Activated CD4-positive, alpha-beta T cell treated with anti-CD3 and anti-CD28 coated beads, Interleukin-2, amount 50 U/mL, for 24 hours (primary cell): ENCODE measurements at regions not wholly inside any gene's neighbourhood (a gene's known extent, or its start where the extent isn't known, plus 50 kb on each side); places are given as distances from the start of the nearest gene placed in this dataset.
"Not testable (repeated sequence)": the region's sequence is repeated elsewhere in the genome, so short reads cannot be mapped to it uniquely, and the experiment has no call there.

Experiments used
- DNase-seq, 2 donors: peaks; one replicate each; pipeline ENCODE4 v3.0.0-alpha.2; 2020; ENCODE audit warnings: low read depth in 1 of 2, low spot score in 1 of 2

DNA sequence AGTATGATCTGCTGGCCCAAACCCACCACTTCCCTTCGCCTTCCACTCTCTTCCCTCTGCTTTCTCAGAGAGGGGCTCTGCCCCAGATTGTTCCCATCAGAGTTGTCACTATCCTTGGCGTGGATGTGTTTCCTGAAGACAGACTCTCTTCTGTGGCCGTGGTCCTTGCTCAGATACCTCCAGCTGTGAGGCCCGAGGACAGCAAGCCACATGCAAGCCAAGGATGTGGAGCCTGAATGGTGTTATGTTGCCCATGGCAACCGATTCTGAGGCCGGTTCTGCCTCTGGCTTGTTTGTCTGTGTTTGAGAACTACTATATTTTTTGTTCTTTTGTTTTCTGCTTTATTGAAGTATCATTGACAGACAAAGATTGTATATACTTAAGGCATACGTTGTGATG, 247.4 kb upstream of the PODXL start:
- DNase-seq = no peak

DNA sequence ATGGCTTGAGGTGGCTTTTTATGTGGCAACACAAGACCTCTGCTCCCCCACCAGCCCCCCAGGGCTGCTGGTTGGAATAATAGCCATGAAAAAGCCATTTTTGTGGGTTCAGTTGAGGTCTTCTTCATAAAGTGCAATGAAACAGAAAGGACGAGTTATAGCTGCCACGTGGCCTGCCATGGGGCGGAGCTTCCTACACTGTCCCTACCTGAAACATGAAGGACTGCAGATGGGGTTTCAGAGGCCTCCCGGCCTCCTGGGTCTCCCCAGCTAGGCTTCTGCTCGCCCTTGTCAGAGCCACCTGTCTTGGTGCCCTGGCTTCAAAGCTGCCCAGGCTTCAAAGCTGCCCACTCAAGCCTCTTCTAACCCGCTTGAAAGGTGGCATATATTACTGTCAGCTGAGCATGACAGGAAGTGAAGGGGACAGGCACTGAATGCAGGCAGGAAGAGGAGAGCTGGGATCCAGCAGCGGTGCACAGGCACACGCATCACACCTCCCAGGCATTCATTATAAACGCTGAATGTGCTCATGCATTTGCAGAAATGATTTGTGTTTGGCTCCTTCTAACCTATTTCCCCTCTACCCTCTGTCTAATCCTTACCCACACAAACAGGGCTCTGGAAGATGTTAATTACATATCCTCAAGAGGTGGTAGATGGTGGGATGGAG, 245.9 kb upstream of the PODXL start:
- no peak for DNase-seq

DNA sequence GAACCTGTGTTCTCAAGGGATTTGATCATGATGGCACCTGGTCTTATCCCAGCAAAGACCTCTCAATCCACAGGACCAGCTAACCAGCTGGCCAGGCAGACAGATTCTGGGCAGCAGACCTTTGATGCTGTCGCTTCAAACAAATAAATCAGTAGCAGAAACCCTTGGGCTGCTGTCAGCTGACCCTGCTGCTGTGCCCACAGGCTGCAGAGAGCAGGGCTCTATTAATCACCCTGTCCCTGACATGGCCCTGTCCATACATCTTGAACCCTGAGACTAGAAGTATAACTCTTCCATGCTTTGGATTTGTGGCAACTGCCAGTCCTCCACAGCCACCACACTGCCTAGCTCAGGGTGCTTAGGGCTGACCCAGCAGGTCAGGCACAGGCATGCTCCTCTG, 244.1 kb upstream of the PODXL start:
- no peak for DNase-seq

DNA sequence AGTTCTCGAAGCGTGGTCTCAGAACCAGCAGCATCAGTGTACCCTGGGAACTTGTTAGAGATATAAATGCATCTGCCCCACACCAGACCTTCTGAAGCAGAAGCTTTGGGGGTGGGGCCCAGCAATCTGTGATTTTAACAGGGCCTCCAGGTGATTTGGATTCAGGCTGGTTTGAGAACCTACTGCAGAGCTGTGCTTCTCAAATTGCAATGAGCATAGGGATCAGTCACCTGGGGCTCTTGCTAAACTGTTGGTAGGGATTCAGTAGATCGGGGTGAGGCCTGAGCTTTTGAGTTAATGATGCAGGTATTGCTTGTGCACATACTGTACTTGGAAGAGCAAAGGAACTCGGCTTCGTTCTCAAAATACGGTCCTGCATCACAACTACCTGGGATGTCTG, 243.6 kb upstream of the PODXL start:
- DNase-seq = no peak

DNA sequence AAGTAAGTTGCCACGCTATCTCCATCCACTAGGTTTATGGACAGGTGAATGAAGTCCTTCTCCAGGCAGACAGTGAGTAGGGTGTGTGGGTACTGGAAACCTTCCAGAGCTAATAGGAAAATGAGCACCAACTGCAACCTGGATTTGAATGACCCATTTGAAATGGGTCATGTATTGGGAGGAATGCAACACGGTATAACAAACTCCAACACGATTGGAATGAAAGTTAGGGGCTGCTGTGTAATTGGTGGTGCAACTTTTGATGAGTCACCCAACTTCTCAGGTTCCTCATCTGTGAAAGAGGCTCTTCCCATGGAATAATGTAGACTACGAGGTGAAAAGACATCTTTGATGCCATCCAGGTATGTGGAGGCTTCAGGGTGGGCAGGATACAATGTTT, 241.4 kb upstream of the PODXL start:
- no peak for DNase-seq

DNA sequence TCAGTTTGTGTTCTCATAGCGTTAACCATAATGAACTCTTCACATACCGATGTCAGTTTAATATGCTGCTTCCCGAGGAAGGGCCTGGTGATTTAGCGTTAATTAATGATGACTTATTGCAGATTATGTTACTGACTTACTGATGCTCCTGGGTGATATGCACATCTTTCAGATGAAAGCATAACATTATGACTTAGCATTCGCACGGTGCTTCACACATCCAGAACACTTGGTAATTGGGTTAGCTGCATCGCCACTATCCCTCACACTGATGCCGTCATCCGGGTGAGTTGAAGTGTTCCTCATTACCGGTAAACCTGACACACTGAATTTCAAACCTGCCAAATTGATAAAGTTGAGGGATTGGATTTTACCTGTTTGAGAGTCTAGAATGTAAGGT, 239.0 kb upstream of the PODXL start:
- no peak for DNase-seq

DNA sequence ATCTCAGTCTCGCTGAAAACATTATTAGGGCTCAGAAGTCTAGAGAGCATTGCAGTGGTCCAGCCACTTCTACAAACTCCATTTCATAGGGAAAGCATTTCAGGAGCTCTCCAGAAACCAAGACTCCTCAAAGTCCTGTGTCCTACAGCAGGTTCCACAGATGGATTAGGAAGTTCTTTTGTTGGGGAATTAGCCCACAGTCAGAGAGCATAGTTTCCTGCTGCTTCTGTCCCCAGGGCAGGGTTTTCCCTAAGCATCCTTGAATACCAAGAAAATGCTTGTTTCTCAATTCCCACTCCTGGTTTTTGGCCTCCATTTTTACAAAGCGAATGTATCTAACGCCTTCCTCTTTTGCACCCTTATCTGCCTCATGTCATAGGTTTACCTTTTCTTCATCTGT, 235.9 kb upstream of the PODXL start:
- no peak for DNase-seq

DNA sequence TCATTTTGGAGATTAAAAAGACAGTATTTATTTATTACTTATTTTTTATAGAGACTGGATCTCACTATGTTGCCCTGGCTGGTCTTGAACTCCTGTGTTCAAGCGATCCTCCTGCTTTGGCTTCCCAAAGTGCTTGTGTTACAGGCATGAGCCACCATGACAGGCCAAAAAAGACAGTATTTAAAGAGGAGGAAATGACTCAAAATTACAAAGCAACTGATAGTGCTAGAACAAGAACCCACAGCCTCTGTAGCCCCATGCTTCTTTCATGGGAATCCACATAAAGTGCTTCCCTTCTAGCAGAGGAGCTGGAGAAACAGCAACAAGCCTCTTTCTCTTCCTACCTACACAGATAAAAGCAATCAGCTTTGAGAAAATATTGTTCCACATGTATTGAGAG, 230.7 kb upstream of the PODXL start:
- DNase-seq = no peak

DNA sequence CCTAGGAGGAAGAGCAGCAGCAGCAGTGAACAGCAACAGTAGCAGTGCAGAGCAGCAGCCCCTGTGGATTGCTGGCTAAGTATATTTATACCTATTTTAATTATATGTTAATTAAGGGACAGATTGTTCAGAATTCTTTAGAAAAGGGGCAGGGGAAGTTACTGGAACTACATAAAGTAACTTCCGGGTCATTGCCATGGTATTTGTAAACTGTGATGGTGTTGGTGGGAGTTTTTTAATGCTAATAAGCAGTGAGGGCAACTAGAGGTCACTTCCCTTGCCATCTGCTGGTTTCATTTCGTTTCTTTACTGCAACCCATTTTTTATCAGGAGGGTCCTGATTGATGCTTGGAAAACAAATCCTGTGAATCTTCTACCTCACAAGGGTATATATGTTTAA, 229.8 kb upstream of the PODXL start:
- no peak for DNase-seq

DNA sequence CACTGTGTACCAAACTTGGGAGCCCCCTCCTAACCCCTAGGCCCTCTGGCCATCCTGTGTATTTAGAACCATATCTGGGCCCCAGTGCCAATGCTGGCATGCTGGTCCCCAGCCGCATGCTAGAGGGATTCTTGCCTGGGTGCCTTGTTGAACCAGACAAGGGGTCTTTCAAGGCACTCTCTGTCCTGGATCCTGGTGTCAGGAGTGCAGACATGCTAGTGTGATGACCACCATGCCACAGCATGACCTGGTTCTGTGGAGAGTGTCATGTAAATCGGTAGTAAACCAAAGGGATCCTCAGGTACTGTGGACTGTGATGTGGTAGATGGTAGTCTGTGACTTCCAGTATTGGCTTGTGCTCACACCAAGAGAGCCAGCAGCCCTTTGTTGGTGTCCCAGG, 222.2 kb upstream of the PODXL start:
- DNase-seq = no peak

DNA sequence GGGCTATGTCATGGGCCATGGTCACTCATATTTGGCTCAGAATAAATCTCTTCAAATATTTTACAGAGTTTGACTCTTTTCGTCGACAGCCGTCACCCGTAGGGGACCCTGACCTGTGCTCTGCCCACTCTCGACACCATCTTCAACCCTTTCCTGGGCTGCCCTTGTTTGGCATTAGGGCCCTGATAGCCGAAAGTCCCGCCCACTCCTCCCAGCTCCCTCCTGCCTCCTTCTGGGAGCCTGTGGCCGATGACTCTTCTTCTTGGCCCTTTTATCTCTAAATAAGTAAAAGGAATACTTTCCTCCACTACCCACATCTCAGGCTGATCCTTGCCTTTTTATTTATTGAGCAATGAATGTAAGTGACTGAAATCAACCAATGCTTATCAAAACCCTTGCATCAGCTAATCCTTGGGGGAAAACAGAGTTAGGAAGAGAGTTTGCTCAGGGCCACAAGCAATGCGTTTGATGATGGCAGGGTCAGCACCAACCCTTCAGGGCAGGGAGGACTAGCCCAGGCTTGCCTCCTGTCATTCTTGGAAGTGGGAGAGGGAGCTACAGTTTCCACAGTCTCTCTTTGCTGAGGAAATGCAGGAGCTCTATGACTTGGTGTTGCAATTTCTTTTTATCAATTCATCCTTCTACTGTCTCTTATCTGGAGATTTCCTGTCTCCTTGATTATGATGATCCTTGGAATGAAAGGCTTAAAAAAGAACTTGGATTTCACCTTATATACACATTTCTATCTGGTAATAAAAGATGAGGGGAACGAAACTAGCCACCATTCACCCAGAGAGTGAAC, 218.2 kb upstream of the PODXL start:
- DNase-seq = no peak

DNA sequence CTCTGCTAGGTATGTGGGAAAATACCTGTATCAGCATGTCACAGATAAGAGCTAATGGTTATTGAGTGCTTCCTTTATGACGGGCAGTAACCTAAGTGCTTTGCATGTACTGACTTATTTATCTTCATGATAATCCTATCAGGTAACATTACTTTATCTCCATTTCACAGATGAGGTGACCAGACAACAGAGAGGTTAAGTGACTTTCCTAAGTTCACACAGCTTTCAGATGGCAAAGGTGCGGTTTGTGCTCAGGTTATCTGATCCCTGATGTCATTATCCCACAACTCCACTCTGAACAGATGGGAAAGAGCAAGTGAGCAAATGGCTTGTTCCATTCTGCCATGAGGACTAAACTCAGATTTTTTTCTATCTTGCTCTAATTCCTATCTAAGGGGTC, 217.0 kb upstream of the PODXL start:
- DNase-seq = no peak

DNA sequence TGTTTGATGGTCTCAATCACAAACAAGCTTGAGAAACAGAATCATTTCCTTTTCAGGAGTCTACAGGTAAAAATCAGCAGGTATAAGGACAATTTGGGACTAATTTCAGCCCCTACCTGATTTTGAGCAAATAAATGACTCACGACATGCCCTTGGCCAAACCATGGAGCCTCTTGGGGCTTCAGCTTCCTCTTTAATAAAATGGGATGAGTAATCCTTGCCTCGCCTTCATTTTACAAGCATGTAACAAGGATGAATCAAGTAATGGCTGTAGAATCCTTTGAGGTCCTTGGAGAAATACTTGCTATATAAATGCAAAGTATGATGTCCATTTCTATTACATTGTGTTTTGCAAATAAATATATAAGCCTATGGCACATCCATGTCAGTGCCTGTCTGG, 212.8 kb upstream of the PODXL start:
- DNase-seq = no peak

DNA sequence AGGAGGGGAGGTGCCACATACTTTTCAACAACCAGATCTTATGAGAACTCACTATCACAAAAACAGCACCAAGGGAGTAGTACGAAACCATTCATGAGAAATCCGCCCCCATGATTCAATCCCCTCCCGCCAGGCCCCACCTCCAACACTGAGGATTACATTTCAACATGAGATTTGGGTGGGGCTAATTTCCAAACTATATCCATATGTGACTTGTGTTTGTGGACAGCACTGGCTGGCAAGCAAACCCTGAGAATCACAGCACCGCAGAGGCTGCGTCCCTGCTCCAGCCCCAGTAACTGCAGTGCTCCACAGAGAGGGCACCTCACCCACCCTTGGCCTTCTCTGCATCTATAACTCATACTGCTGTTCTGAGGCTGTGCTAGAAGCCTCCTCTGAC, 211.2 kb upstream of the PODXL start:
- DNase-seq = no peak

DNA sequence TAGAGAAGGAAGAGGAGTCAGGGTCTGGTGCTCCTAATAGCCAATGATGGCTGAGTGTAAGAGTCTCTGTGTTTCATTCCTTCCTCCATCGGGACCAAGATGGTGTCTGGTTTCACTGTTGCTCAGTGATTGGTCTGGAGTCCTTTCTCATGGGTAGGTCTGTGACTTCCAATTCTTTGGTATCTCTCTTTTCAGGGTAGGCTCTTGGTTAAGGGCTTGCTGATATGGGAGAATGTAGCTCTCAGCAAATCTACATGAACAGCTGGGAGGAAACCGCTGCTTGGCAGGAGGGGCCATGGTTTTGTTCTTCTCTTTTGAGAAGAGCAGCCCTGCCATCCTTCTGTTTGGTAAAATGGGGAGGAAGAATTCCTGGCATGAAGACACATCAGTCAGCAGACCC, 209.1 kb upstream of the PODXL start:
- DNase-seq = no peak

DNA sequence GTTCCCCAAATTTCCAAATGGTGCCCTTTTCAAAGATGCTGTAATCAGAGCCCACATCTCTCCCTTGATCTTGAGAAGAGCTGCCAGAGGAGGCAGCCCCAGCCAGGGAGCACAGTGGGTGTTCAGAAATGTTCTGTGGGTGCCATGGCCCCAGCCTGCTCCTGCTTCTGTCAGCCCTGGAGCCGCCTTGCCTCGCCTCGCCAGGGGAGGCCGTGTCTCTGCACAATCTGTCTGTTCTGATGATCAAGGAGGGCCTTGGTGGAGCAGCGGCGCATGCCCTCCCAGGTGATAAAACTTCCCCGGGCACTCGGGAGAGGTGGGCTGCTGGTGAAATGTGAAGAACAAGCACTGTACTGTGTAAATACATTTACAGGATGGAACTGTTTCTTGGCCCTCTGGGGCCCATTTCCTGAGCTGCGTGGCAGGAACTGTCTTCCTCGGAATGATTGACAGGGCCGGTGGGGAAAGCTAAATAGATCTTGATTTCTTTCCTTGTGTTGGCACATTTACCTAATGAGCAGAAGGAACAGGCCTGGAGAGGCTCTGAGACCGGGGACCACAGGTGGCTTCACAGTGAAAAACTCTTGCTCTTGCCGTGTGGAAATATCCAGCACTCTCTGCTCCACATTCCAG, 207.8 kb upstream of the PODXL start:
- DNase-seq = no peak

DNA sequence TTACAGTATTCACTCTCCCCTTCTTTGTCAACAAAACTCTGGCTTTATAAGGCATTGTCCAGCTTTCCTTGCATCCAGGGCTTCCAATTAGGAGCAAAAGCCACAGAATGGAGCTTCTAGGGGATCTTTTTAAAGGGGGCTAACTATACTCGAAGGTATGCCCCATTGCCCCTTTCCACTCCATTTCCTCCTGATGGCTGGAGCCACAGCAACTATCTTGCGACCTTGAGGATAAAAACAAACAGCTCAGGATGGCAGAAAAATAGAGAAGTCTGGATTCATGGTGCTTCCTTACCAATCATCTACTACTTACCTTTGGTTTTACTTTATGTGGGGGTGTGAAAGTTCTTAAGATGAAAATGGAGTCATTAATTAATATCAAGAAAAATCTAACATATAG, 206.3 kb upstream of the PODXL start:
- no peak for DNase-seq

DNA sequence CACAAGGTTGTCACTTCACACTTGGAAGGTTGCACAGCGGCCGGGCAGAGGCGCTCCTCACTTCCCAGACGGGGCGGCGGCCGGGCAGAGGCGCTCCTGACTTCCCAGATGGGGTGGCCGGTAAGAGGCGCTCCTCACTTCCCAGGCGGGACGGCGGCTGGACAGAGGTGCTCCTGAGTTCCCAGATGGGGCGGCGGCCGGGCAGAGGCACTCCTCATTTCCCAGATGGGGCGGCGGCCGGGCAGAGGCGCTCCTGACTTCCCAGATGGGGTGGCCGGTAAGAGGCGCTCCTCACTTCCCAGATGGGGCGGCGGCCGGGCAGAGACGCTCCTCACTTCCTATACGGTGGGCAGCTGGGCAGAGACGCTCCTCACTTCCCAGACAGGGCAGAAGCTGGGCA, 199.4 kb upstream of the PODXL start:
- not testable (repeated sequence) for DNase-seq

DNA sequence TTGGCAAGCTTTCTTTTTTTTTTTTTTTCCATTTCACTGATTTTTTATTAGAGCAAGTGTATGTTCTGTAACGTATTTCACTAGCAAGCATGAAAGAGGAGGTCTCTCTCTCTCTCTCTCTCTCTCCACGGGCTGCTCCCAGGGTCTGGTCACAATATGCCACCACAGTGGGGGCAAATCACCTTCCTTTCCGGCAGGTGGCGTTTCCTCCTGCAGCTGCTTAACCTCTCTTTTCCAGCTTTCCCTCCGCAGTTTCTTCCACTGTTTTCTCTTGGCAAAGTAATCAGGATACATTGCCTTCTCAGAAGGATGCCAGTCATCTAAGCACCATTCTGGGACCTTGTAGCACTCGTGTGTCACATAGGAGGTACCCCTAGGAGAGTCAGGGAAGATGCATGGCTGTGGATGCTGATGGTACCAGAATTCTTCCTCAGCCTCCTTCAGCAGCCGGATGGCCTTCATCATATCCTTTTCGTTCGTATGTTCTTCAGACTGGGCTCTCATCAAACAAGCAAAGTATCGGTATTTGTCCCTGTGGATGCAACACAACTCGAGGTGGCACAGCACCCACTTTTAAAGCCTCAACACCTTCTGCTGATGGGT, 197.3 kb upstream of the PODXL start:
- no peak for DNase-seq

DNA sequence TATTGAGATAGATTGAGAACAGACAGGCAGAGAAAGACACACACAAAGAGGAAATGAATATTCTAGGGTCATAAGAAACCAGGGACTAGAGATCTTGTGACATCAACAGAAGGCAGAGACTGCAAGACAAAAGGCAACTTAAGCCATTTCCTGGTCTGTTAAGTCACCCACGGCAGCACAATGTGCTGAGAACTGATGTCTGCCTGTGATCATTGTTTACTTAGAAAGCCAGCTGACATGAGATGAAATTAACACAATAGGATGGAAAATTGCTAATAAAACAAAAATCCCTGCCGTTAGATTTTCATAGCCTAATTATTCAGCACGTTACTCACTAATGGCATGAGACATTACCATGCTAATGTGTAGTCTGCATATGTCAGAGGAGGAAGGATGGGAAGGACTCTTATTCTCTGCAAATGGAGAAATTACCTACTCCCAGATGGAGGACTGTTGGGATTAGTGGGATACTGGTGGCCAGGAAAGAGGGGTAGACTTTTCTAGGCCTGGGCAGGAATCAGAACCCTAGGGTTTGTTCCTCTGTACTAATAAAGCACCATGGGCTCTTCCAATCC, 191.3 kb upstream of the PODXL start:
- DNase-seq = no peak

DNA sequence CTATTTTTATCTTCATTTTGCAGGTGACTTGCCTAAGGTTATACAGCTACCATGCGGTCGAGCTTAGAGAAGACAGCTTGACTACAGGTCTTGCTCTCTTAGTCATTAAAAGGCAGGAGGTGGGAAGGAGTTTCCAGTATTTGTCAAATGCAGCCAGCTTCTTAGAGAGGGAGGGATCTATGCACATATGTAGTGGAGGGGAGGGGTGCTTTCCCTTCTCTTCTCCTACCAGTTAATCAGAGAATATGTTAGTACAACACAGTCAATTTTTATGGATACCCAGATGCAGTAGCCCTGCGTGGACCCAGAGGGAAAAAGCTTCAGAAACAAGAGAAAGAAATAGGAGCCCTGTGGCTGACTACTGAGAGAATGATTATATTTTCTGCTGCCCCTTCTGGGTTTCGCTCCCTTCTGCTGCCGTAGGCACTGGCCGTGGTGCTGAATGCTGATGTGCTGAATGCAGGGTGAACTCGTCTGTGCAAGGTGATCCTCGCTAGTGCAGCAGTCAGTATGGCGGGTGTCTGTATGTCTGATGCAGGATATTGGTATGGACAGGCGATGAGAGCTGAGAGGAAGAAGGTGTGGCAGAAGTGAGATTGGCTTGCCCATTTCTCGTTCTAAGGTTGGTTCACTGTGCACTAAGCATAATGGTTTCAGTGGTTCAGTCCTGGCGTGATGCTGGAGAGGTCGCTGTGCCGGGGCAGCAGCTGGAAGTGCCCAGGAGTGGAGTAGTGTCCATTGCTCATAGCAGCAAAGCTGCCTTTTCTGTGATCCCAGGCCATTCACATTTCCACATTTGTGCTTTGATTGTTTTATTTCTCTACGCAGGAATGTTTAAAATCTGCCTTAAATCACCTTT, 189.2 kb upstream of the PODXL start:
- no peak for DNase-seq
